Left ventricle myocardium inferior (tissue), 1 donor: ENCODE measurements at regions not wholly inside any gene's neighbourhood (a gene's known extent, or its start where the extent isn't known, plus 50 kb on each side); places are given as distances from the start of the nearest gene placed in this dataset.

ENCODE experiments used
- DNase-seq: peaks from one replicate; pipeline ENCODE4 v3.0.0-alpha.2; 2020
- H3K27ac ChIP-seq: fragments of 200-600 bp; replicated peaks from 2 replicates; pipeline ENCODE4 v1.8.0; 2021
- H3K27me3 ChIP-seq: fragments of 200-600 bp; 2 replicates; pipeline ENCODE4 v1.8.0; 2021; ENCODE audit warnings: low read depth
- H3K36me3 ChIP-seq: fragments of 200-600 bp; 2 replicates; pipeline ENCODE4 v1.8.0; 2021
- H3K4me1 ChIP-seq: fragments of 200-600 bp; 2 replicates; pipeline ENCODE4 v1.8.0; 2021
- H3K4me3 ChIP-seq: fragments of 200-600 bp; 2 replicates; pipeline ENCODE4 v1.8.0; 2021; ENCODE audit warnings: mild to moderate bottlenecking, moderate library complexity
- H3K9me3 ChIP-seq: fragments of 200-600 bp; replicated peaks from 2 replicates; pipeline ENCODE4 v1.8.0; 2021
- CTCF ChIP-seq: fragments of 200-600 bp; IDR thresholded peaks from 2 replicates; pipeline ENCODE4 v1.8.0; 2021; ENCODE audit warnings: antibody characterized with exemption, mild to moderate bottlenecking, borderline replicate concordance
- intact Hi-C: fragments of 100-400 bp; cut with micrococcal nuclease; formaldehyde crosslinking; loops from one replicate; pipeline ENCODE4 v1.11.0; 2022
- donor health status: DM: no; HTN: yes; CAD: no; lungs with severe emphysema.

GRCh38 chr1:38344716-38345115, 298.1 kb upstream of the POU3F1 start:
- intact Hi-C loops = no loop called here
- no peak overlapping the region for H3K4me3 ChIP-seq
- no peaks in the 10 kb centered on the region for H3K36me3 ChIP-seq
- H3K27ac ChIP-seq = no peak overlapping the region
- H3K27me3 ChIP-seq = peaks cover 41% of the 10 kb centered on the region
- no peaks in the 10 kb centered on the region for H3K4me1 ChIP-seq
- TF ChIP-seq CTCF = no peak
- no peak for DNase-seq
- H3K9me3 ChIP-seq = peaks cover 33% of the 10 kb centered on the region

DNA sequence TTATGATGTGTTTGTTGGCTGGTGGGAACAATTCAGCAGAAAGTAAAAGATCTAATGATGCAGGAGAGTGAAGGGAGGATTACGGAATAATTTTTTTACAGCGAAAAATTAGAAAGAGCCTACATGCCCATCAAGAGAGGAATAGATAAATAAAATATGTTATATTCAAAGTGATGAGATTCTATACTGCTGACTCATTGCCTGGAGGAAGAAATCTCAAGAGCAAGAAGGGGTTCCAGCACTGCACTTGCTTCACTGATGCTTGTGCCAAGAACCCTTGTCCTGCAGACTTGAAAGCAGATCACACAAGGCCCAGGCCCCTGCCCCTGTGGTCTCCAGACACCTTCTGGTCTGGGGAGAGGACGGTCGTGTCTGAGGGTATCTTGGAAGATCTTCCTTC, 295.1 kb upstream of the POU3F1 start:
- intact Hi-C loops = no loop called here
- Histone ChIP-seq H3K27me3 (peaks cover 53% of the 10 kb centered on the region), H3K36me3 (no peaks in the 10 kb centered on the region), H3K27ac (no peak overlapping the region), H3K4me3 (no peak overlapping the region), H3K9me3 (peaks cover 15% of the 10 kb centered on the region), H3K4me1 (no peaks in the 10 kb centered on the region)
- DNase-seq = no peak
- TF ChIP-seq CTCF = no peak

DNA sequence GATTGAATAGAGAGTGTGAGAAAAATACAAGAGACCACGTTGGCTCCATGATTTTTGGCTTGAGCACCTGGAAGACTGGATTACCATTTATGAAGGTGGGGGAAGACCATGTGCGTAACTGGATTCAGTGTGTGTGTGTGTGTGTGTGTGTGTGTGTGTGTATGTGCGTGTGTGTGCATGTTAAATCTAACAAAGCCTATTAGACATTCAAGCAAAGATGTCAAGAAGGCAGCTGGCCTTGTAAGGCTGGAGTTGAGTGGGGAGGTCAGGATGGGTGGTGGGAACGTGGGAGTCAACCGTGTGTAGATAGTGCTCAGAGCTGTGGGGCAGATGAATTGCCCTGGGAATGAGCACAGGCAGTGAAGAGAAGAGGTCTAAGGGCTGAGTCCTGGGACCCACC, 293.8 kb upstream of the POU3F1 start:
- intact Hi-C loops = no loop called here
- Histone ChIP-seq H3K9me3 (peaks cover 6% of the 10 kb centered on the region), H3K36me3 (no peaks in the 10 kb centered on the region), H3K4me1 (no peaks in the 10 kb centered on the region), H3K27ac (no peak overlapping the region), H3K4me3 (no peak overlapping the region), H3K27me3 (peaks cover 59% of the 10 kb centered on the region)
- no peak for TF ChIP-seq CTCF
- DNase-seq = no peak

- intact Hi-C loops = no loop called here
- no peak overlapping the region for H3K27ac ChIP-seq
- no peak for DNase-seq
- peaks cover 72% of the 10 kb centered on the region for H3K27me3 ChIP-seq
- H3K9me3 ChIP-seq = no peaks in the 10 kb centered on the region
- H3K4me3 ChIP-seq = no peak overlapping the region
- no peaks in the 10 kb centered on the region for H3K4me1 ChIP-seq
- no peak for TF ChIP-seq CTCF
- no peaks in the 10 kb centered on the region for H3K36me3 ChIP-seq
Observed at GRCh38 chr1:38337711-38338110, 291.1 kb upstream of the POU3F1 start.

DNA sequence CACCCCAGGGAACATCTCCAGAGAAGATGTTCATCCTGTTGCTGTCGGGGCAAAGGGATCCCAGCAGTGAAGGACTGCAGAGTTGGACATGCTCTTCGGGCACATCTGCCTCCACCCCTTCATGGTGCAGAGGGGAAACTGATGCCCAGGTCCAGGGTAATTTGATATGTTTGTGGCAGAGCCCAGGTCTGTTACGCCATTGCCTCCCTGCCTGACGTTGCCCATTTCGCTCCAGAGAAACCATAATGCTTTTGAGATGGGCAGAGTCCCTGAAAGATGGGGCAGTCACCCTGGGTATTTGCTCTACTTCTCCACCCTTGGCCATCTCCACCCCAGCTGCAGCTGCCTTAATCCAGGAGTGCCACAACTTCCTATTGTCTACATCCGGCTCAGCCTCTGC, 290.4 kb upstream of the POU3F1 start:
- no peak overlapping the region for H3K4me3 ChIP-seq
- no peak for DNase-seq
- H3K27me3 ChIP-seq = peaks cover 74% of the 10 kb centered on the region
- intact Hi-C loops = no loop called here
- TF ChIP-seq CTCF = no peak
- no peak overlapping the region for H3K27ac ChIP-seq
- H3K9me3 ChIP-seq = no peaks in the 10 kb centered on the region
- H3K36me3 ChIP-seq = no peaks in the 10 kb centered on the region
- no peaks in the 10 kb centered on the region for H3K4me1 ChIP-seq

- Histone ChIP-seq H3K9me3 (no peaks in the 10 kb centered on the region), H3K4me3 (no peak overlapping the region), H3K27ac (no peak overlapping the region), H3K36me3 (no peaks in the 10 kb centered on the region), H3K4me1 (no peaks in the 10 kb centered on the region), H3K27me3 (peaks cover 76% of the 10 kb centered on the region)
- no peak for TF ChIP-seq CTCF
- no peak for DNase-seq
- intact Hi-C loops = no loop called here
Observed at GRCh38 chr1:38336301-38336923, 289.8 kb upstream of the POU3F1 start.
